WTC11 (cell line): ENCODE measurements at regions not wholly inside any gene's neighbourhood (a gene's known extent, or its start where the extent isn't known, plus 50 kb on each side); places are given as distances from the start of the nearest gene placed in this dataset.

Experiments
- ATAC-seq: fragments of 200-7000 bp; cut with Tn5 transposase; 2 replicates; pipeline ENCODE4 v1.10.0; 2021; ENCODE audit warnings: mild to moderate bottlenecking, moderate library complexity
- CTCF ChIA-PET: fragments of 300-600 bp; sonication (Branson Sonifier 250); formaldehyde crosslinking; loops from one replicate; lab custom pipeline; 2021; ENCODE audit warnings: antibody characterized with exemption; lab: Charles Lee
- POLR2A ChIA-PET: fragments of 350-600 bp; sonication (Branson Sonifier 250); formaldehyde crosslinking; loops from one replicate; lab custom pipeline; 2021; ENCODE audit warnings: antibody characterized with exemption; lab: Charles Lee
- DNase-seq: peaks from one replicate; pipeline ENCODE4 v3.0.0; 2021; ENCODE audit warnings: low spot score
- H3K27ac Mint-ChIP-seq: 2 replicates; pipeline ENCODE4 v1.8.0; 2021; ENCODE audit warnings: mixed read lengths
- H3K27me3 Mint-ChIP-seq: 2 replicates; pipeline ENCODE4 v1.8.0; 2021; ENCODE audit warnings: low read depth, mild to moderate bottlenecking, moderate library complexity, mixed read lengths
- H3K36me3 Mint-ChIP-seq: 2 replicates; pipeline ENCODE4 v1.8.0; 2021; ENCODE audit warnings: mixed read lengths
- H3K4me1 Mint-ChIP-seq: 2 replicates; pipeline ENCODE4 v1.8.0; 2022; ENCODE audit warnings: mixed read lengths
- H3K4me3 Mint-ChIP-seq: 2 replicates; pipeline ENCODE4 v1.8.0; 2021; ENCODE audit warnings: mild to moderate bottlenecking, moderate library complexity, mixed read lengths
- H3K9me3 Mint-ChIP-seq: 2 replicates; pipeline ENCODE4 v1.8.0; 2021; ENCODE audit warnings: mixed read lengths
- CBFB ChIP-seq: sonication (generic); formaldehyde crosslinking; IDR thresholded peaks from 2 replicates; pipeline ENCODE4 v1.8.1; 2022; ENCODE audit warnings: mild to moderate bottlenecking, low read depth, missing genetic modification reagents
- CREB1 ChIP-seq: sonication (generic); formaldehyde crosslinking; IDR thresholded peaks from 2 replicates; pipeline ENCODE4 v1.8.0; 2023; ENCODE audit warnings: mild to moderate bottlenecking, missing genetic modification reagents
- ESRRA ChIP-seq: sonication (generic); formaldehyde crosslinking; IDR thresholded peaks from 2 replicates; pipeline ENCODE4 v1.8.1; 2022; ENCODE audit warnings: mild to moderate bottlenecking, missing genetic modification reagents, borderline replicate concordance
- GRHL2 ChIP-seq: fragments of 250-450 bp; sonication (Bioruptor Pico); IDR thresholded peaks from 2 replicates; pipeline ENCODE4 v1.8.0; 2022; ENCODE audit warnings: mild to moderate bottlenecking, moderate library complexity; ENCODE audit not compliant: insufficient replicate concordance, severe bottlenecking
- IRF2 ChIP-seq: sonication (generic); formaldehyde crosslinking; IDR thresholded peaks from 2 replicates; pipeline ENCODE4 v1.8.0; 2022; ENCODE audit warnings: low read depth, missing genetic modification reagents, borderline replicate concordance
- MYBL2 ChIP-seq: sonication (generic); formaldehyde crosslinking; IDR thresholded peaks from 2 replicates; pipeline ENCODE4 v1.8.1; 2023; ENCODE audit warnings: mild to moderate bottlenecking, moderate library complexity, missing genetic modification reagents
- NR1H2 ChIP-seq: sonication (generic); formaldehyde crosslinking; IDR thresholded peaks from 2 replicates; pipeline ENCODE4 v1.9.0; 2021; ENCODE audit warnings: mild to moderate bottlenecking, moderate library complexity, missing genetic modification reagents
- NR2C2 ChIP-seq: sonication (generic); formaldehyde crosslinking; IDR thresholded peaks from 2 replicates; pipeline ENCODE4 v1.8.0; 2022; ENCODE audit warnings: mild to moderate bottlenecking, missing genetic modification reagents
- NR3C1 ChIP-seq: sonication (generic); formaldehyde crosslinking; conservative IDR thresholded peaks from 2 replicates; pipeline ENCODE4 v1.8.1; 2023; ENCODE audit warnings: low read depth, mild to moderate bottlenecking, missing genetic modification reagents
- SMAD4 ChIP-seq: sonication (generic); formaldehyde crosslinking; IDR thresholded peaks from 2 replicates; pipeline ENCODE4 v1.8.0; 2022; ENCODE audit warnings: mild to moderate bottlenecking, missing genetic modification reagents
- SOX15 ChIP-seq: fragments of 250-450 bp; sonication (Bioruptor Pico); IDR thresholded peaks from 2 replicates; pipeline ENCODE4 v1.9.0; 2021; ENCODE audit warnings: mild to moderate bottlenecking
- STAT6 ChIP-seq: sonication (generic); formaldehyde crosslinking; conservative IDR thresholded peaks from 2 replicates; pipeline ENCODE4 v1.8.1; 2023; ENCODE audit warnings: mild to moderate bottlenecking, low read depth, missing genetic modification reagents, moderate library complexity
- TCF7 ChIP-seq: sonication (generic); formaldehyde crosslinking; IDR thresholded peaks from 2 replicates; pipeline ENCODE4 v1.8.0; 2022; ENCODE audit warnings: mild to moderate bottlenecking, low read depth, missing genetic modification reagents, moderate library complexity
- USF2 ChIP-seq: sonication (generic); formaldehyde crosslinking; IDR thresholded peaks from 2 replicates; pipeline ENCODE4 v1.8.1; 2023; ENCODE audit warnings: mild to moderate bottlenecking, missing genetic modification reagents, moderate library complexity
- ZNF263 ChIP-seq: sonication (generic); formaldehyde crosslinking; IDR thresholded peaks from 2 replicates; pipeline ENCODE4 v1.8.1; 2022; ENCODE audit warnings: low read depth, mild to moderate bottlenecking, moderate library complexity, missing genetic modification reagents
- ZSCAN18 ChIP-seq: fragments of 250-450 bp; sonication (Bioruptor Pico); IDR thresholded peaks from 2 replicates; pipeline ENCODE4 v2.1.2; 2022; ENCODE audit warnings: mild to moderate bottlenecking, moderate library complexity
- TF ChIP-seq, protein P1 (sequence below): sonication (generic); formaldehyde crosslinking; IDR thresholded peaks from 2 replicates; pipeline ENCODE4 v1.8.0; 2023; ENCODE audit warnings: mild to moderate bottlenecking, missing genetic modification reagents
- TF ChIP-seq, protein P2 (sequence below): sonication (generic); formaldehyde crosslinking; IDR thresholded peaks from 2 replicates; pipeline ENCODE4 v1.8.1; 2022; ENCODE audit warnings: mild to moderate bottlenecking, moderate library complexity, missing genetic modification reagents
- TF ChIP-seq, protein P3 (sequence below): sonication (generic); formaldehyde crosslinking; IDR thresholded peaks from 2 replicates; pipeline ENCODE4 v1.8.1; 2022; ENCODE audit warnings: mild to moderate bottlenecking, missing genetic modification reagents, moderate library complexity, borderline replicate concordance

GRCh38 chr2:58527647-58528046, 286.5 kb upstream of the FANCL start (continued):
- no peak for TF ChIP-seq ESRRA (CRISPR knock-in tag)

DNA sequence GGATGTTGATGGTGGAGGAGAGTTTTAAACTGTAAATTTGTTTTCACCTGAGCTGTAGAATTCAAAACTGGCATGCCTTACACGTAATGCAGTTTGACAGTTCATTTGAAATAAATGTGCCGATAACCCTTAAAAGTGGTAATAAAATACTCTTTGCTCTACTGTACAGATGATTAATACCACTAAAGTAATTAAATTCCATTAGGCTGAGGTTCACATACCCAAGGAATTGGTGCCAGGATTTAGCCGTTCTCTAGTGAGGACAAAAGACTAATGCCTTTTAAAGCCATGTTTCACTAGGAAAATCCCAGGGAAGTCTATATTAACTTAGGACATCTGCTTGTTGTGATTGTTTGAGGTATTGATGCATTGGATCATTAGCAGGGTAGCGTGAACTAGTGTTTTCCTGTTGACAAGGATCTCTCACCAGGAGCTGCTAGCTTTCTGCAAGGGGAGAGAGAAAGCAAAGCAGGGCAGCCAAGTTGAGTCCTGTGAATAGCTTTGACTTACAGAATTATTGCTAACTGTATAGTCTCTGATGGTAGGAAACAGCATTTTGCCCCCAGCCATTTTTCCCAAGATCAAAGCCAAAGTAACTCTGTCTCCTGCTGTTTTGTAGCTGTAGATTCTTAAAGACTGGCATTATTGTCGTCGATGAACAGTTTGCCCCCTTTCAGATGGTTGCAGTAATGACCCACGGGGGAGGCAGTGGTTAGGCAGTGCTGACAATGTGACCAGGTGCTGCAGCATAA, 280.9 kb upstream of the FANCL start:
- no peak overlapping the region for H3K4me3 Mint-ChIP-seq

More for the DNA sequence above, 280.9 kb upstream of the FANCL start:
- no peaks in the 10 kb centered on the region for H3K27me3 Mint-ChIP-seq
- no peak for DNase-seq
- no peaks in the 10 kb centered on the region for H3K9me3 Mint-ChIP-seq
- POLR2A ChIA-PET: interaction anchor here (1.2 kb wide), 1 partner anchor 32 kb away, joined by 3 read pairs; no protein-coding TSS in a partner anchor
- peak overlapping the region; percentile 75 for H3K27ac Mint-ChIP-seq
- H3K4me1 Mint-ChIP-seq: peaks cover 44% of the 10 kb centered on the region
- ATAC-seq: peak; percentile 63; the same call in 1 of the 2 replicates
- CTCF ChIA-PET: interaction anchor here (0.7 to 1.6 kb wide), 4 partner anchors 11 to 1917 kb away, joined by 3 to 4 read pairs (median 4); no protein-coding TSS in a partner anchor
- H3K36me3 Mint-ChIP-seq: no peaks in the 10 kb centered on the region
- TF ChIP-seq STAT6 (CRISPR knock-in tag) (no peak), NR2C2 (no peak), USF2 (CRISPR knock-in tag) (no peak), MYBL2 (CRISPR knock-in tag) (no peak), SMAD4 (CRISPR knock-in tag) (no peak), IRF2 (CRISPR knock-in tag) (no peak), CREB1 (CRISPR knock-in tag) (no peak), SOX15 (CRISPR knock-in tag) (no peak), GRHL2 (CRISPR knock-in tag) (no peak), NR3C1 (CRISPR knock-in tag) (no peak), CBFB (CRISPR knock-in tag) (no peak), ZSCAN18 (CRISPR knock-in tag) (no peak), TCF7 (no peak), NR1H2 (CRISPR knock-in tag) (no peak), ZNF263 (no peak)
- TF ChIP-seq, protein P1, sequence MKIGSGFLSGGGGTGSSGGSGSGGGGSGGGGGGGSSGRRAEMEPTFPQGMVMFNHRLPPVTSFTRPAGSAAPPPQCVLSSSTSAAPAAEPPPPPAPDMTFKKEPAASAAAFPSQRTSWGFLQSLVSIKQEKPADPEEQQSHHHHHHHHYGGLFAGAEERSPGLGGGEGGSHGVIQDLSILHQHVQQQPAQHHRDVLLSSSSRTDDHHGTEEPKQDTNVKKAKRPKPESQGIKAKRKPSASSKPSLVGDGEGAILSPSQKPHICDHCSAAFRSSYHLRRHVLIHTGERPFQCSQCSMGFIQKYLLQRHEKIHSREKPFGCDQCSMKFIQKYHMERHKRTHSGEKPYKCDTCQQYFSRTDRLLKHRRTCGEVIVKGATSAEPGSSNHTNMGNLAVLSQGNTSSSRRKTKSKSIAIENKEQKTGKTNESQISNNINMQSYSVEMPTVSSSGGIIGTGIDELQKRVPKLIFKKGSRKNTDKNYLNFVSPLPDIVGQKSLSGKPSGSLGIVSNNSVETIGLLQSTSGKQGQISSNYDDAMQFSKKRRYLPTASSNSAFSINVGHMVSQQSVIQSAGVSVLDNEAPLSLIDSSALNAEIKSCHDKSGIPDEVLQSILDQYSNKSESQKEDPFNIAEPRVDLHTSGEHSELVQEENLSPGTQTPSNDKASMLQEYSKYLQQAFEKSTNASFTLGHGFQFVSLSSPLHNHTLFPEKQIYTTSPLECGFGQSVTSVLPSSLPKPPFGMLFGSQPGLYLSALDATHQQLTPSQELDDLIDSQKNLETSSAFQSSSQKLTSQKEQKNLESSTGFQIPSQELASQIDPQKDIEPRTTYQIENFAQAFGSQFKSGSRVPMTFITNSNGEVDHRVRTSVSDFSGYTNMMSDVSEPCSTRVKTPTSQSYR (CRISPR knock-in tag): no peak
- TF ChIP-seq, protein P2, sequence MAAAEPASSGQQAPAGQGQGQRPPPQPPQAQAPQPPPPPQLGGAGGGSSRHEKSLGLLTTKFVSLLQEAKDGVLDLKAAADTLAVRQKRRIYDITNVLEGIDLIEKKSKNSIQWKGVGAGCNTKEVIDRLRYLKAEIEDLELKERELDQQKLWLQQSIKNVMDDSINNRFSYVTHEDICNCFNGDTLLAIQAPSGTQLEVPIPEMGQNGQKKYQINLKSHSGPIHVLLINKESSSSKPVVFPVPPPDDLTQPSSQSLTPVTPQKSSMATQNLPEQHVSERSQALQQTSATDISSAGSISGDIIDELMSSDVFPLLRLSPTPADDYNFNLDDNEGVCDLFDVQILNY (CRISPR knock-in tag): no peak
- TF ChIP-seq, protein P3, sequence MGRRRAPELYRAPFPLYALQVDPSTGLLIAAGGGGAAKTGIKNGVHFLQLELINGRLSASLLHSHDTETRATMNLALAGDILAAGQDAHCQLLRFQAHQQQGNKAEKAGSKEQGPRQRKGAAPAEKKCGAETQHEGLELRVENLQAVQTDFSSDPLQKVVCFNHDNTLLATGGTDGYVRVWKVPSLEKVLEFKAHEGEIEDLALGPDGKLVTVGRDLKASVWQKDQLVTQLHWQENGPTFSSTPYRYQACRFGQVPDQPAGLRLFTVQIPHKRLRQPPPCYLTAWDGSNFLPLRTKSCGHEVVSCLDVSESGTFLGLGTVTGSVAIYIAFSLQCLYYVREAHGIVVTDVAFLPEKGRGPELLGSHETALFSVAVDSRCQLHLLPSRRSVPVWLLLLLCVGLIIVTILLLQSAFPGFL (CRISPR knock-in tag): no peak
